Activated naive CD4-positive, alpha-beta T cell treated with Interleukin-2 at 50 U/mL for 16 hours (primary cell): ENCODE measurements at regions not wholly inside any gene's neighbourhood (a gene's known extent, or its start where the extent isn't known, plus 50 kb on each side); places are given as distances from the start of the nearest gene placed in this dataset.

Experiments used
- DNase-seq: peaks from one replicate; pipeline ENCODE4 v3.0.0-alpha.2; 2020

DNA sequence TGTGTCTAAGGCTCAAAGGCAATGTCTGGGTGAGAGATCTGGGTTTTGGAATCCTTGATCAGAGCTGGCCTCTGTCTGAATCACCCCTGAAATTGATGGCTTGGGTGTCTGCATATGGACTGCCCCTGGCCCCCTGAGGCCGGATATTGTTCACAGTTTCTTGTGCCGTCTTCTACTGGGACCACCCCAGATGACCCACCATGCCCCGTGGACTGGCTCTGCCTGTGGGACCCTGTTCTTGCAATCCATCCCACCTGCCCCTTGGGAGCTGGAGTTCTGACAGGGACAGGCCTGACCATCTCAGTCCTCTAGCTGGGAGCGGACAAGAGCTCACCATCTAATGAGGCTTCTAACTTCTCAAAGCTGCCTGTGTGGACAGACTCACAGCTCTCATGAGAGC is 119.9 kb downstream of the FAM43A start:
- DNase-seq = no peak

DNA sequence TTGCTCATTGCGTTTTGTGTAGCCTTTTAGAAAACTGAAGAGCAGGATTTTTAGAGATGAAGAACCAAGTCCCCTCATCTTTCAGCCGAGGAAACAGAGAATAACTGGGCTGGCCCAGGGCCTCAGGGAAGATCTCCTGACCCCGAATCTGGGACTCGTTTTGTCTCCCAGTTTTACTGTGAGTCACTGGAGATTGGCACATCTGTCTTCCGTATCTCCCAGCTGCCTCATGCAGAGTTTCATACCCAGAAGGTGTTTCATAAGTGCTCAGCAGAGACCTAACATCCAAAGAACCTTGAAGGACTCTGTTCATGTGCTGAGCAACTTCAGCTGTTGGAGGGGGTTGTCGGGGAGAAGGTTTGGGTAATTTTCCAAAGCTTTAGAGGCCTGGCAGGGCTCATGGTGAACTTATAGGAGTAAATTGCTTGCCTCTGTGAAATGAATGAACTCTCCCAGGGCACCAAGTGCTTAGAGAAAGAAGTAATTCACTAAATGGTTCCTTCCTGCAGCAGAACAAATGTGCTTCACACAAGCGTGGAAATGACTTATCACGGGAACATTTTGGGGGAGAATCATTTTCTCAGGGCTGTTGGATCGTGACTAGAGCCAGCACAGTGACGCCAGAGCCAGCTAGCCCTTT is 121.4 kb downstream of the FAM43A start:
- no peak for DNase-seq

DNA sequence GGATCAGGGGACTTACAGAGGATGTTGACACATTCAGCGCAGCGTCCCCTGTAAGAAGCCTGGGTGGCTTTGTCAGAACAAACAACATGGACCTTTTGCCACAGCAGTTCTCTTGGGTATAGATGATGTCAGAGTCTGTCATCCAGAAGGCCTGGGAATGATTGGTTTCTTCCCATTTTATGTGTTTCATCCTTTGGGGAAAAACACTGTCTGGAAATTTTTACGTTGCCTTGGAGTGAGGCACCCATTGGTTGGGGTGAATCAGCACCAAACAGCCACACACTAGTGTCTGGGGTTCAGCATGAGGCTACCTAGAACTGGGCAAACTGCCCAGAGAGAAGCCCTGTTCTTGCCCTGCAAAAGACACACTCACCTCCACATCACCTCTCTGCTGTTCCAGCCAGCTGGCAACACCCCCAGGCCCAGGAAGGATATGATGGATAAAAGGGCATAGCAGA is 123.0 kb downstream of the FAM43A start:
- DNase-seq = no peak

DNA sequence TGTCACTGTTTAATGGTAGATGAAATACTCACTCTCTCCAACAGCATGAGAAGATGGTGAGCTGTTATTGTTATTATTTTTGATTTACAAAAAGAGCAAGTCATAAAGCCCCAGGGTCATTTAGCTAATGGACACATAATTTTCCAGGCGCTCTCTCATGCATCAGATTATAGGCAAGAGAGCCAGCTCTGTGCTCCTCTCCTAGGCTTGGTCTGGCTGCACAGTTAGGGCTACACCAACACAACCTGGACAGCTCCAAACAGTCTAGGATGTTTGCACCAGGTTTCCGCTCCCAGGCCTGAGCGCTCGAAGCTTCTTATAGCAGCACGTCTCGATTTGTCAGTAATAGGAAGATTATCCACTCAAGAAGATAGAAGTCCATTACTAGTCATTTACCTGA is 123.7 kb downstream of the FAM43A start:
- DNase-seq = no peak

DNA sequence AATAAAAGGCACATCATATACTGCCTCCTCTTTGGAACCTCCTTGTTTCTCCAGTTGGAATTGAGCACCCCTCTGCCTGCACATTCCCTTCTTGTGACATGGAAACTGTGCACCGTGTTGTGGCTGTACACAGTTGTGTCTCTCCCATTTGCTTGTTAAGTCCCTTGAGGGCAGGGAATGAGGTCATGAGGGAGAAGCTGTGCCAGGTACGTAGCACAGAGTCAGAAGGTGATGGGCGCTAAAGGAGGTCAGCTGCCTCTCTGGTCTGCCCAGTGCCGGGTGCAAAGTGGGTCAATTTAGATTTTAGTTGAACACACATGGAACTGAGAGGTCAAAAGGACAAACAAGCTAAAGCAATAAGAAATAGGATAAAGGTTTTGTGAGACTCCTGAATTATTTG is 124.4 kb downstream of the FAM43A start:
- no peak for DNase-seq

DNA sequence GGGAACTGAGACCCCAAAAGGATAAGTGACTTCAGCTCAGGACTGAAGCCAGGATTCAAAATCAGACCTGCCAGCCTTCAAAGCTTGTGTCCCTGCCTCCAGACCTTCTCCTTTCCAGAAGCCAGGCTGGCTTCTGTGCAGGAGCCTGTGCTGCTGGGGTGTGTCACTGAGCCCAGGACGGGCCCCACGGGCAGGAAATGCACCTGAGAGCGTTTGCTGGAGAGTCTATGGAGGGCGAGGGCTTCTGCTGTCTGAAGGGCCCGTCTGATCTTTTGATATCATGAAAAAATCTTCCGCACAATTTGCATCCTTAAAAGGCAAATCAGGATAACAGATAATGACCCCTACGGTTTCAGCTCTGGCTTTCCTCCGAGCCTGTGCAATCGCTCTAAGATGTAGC is 125.4 kb downstream of the FAM43A start:
- no peak for DNase-seq

DNA sequence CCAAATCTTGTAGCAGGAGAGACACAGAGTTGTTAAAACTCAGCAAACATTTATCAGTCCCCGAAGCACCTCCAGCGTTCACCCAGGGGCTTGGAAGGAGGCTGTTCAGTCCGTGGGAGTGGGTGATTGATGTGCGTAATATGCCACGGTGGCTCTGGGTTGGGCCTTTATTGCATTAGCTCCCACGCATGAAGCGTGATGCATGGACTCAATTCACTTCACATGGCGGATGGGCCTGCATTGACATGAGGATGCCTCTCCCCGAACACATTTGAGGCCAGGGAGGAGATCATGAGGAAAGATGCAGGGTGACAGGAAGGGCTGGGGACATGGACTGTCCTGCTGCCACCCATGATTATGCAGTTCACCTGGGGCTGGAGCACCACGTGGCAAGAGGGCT is 126.5 kb downstream of the FAM43A start:
- DNase-seq = no peak

DNA sequence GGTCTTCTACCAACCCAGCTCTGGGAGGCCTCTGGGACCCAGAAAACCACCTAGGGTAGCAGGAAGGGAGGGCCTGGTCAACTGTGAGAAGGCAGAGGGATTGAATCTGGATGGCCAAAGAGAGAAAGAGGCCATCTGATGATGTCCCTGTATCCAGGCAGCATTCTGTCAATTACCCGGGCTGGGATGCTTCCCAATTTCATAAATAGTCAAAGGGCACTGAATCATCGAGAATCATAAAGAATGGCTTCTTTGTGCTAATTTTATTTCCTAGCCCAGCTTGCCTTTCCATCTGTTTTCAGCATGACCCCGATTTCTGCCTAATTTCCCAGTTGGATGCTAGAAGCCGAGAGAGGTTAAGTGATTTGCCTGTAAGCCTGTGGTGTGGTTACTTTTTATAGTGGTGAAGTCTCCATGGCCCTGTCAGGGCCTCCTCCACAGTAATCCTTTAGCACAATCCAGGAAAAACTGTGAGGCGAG is 129.2 kb downstream of the FAM43A start:
- no peak for DNase-seq

DNA sequence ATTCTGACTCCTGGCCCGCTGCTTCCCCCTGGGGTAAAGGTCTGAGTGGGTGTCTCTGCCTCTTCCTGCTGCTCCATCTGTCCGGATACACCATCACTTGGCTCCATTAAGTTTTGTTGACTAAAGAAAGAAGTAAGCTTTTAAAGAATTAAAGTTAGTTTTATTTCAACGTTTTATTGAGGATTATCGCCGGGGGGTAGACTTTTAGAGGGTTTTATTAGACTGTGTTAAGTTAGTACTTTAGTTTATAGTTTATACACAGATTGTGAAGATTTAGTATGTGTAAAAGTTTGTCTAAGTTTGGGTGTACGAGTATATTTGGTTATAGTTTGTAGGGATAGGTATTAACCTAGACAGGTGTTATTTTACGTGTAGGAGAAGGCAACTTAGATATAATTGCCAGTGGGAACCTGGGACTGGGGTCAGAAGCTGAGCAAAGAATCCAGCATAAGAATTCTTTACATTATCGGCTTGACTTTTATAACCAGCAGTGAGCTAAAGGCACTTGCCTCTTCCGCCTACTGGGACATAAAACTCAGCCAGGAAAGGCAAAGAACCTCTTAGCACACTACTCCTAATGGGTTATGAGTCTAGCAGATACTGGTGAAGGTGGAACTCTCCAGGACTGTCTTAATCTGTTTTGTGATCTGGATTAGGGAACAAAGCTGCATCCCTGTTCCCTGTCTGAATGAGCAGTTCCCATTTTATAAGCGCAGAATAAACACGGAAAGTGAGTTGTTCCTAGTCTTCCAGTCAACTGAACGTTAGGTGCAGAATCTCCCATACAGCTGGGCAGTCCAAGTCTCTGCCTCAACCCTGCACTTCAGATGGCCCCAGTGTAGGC is 131.3 kb downstream of the FAM43A start:
- no peak for DNase-seq

DNA sequence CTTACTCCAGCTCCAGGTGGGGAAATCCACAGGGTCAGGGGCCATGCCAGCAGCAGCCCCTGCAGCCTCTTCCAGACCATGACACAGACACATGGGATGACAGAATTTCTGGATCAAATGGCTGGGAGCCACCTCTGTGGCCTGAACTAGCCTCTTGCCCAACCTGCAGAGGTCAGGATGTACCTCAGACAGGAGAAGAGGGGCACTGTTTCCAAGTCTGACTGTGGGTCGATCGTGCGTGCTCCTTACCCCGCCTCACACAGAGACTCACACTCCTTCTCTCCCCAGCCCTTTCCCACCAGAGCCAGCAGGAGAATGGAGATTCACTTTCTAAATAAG is 131.9 kb downstream of the FAM43A start:
- no peak for DNase-seq

DNA sequence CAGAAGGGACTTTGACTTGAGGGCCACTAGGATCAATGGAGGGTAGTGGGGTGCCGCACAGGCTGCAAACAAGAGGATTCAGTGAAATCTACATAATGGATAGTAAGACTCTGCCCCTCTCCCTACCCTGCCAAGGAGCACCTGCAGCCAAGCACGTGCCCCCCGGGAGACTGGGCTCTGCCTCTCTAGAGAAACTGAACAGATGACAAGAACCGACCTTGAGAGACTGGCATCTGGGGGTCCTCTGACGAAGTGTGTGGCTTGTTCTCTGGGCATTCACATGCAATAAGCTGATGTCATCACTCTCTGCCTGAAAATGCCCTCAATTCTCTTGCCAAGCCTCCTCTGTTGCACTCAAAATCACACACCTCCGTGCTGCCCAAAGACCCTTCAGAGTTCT is 132.3 kb downstream of the FAM43A start:
- DNase-seq = no peak

DNA sequence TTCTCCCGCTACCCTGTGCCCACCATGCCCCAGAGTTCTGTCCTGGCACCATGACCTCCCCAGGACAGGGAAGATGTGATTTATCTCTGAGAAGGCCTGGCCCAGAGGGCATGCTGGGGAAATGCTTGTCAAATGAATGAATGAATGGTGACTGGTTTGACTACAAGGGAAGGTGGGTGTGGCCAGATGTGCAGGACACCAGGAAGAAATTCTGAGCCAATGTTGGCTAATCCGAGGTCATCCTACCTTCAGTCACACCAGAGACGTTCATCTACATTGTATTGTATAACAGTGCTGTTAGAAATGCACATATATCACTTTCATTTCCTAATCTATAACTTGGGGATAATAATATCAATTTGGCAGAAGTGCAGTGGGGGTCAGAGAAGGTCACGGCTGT is 138.4 kb downstream of the FAM43A start:
- DNase-seq = no peak

DNA sequence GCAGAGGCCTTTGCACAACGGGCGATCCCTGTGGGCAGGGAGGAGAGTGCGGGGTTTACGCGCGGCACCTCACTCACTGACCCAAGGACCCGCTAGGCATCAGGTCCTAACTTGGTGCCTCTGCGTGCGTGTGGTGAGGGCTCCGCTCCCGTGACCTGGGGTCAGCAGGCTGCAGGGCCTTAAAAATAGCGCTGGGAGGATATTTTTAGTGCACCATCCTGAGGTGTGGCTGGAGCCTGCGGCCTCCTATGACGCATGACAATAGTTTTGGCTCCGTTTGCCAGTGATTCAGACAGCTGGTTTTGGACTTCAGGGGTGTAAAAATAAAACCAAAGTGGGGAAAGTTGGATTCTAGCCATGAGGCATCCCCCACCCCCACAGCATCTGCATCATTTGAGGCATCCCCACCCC is 139.0 kb downstream of the FAM43A start:
- DNase-seq = no peak

DNA sequence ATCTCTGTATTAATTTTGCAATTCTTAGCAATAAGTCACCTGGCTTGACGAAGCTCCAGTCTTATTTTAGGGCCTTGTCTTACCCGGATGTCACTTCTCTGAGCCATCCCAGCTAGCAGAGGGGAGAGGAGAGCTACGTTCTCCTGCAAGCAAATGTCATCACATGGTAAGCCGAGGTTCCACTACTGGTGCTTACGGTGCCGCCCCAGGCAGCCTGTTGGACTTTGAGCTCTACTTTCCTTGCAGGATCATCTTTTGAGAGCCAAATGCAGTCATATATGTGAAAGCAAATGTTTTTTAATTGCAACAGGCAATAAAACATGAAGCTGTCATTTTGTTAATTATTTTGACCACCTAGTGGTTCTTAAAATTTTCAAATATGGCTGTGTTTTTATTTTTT is 140.9 kb downstream of the FAM43A start:
- DNase-seq = no peak

DNA sequence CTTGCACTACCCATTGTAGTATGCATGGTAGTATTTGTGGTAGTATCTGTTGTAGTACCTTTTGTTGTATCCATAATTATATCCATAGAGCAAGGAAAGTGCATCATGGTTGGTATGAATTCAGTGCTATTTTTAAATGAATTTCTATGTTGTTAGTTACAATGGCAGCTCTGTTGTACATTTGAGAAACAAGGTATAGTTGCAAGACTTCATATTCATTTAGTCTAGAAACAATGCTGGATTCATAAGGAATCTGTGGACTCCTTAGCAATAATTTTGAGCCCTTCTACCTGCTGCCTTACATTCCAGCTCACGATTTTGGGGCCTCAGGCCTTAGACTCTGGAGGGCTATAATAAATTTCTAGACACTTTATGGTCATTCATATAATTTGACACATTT is 141.8 kb downstream of the FAM43A start:
- no peak for DNase-seq

DNA sequence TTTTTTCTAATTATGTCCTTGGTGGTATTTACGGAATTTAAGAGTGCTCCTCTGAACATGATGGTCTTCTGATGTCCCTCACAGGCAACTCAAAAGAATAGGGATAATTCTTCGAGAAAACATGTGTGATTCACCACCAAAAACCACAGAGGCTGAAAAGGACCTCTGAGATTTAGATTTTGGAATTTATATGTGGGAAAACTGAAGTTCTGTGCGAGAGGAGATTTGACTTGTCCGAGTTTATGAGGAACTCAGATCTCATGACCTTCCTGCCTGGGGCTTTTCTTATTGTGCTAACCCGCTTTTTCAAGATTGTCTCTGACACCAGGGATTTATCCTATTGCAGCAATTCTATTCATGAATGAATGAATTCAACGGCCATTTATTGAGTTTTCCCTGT is 142.4 kb downstream of the FAM43A start:
- no peak for DNase-seq

DNA sequence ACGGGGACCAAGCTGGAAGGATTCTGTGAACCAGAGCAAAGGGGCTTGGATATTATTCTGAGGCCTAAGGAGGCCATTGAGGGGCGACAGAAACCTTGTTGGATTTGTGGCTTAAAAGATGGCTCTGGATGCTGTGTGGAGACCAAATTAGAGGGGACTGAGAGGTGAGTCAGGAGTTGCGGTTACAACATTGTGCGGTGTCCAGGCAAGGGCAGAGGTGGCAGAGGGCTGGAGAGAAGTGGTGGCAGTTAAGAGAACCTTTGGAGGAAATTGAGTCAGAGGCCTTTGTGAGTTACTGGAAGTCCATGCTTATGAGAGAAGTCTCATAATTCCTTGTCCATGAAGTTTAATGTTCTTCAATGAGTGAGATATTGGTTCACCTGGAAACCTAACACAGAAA is 143.2 kb downstream of the FAM43A start:
- no peak for DNase-seq

DNA sequence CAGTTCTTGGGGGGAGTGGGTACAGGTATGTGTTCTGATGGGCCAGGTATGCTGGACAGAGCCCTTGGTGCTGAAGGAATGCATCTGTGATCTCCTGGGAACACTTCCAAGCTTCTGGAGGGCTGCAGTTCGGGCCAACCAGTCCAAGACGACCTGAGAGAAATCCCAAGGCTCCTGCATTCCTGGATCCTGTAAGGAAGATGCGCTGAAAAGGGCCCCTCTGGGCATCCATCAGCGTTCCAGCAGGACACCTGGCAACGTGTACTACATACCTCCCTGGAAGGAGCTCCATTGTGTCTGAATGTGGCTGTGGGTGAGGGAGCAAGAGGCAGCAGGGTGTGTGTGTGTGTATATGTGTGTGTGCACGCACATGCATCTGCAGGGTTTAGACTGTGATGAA is 144.7 kb downstream of the FAM43A start:
- DNase-seq = no peak

DNA sequence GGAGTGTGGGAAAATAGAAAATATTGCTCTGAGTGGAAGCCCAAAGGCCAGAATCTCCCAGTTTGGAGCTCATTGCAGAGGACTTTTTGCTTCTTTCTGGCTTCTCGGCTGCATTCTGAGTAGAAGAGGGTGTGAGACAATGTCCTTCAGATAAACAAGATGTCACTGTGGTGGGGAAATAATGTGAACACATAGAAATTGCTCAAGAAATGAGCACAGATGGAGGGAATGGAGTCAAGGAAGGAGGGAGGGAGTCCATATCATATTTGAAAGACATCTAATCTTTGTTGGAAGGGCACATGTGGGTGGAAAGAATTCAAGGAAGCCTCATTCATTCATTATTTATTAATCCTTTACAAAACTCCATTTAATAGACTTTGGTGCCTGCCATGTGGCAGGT is 145.3 kb downstream of the FAM43A start:
- DNase-seq = no peak

DNA sequence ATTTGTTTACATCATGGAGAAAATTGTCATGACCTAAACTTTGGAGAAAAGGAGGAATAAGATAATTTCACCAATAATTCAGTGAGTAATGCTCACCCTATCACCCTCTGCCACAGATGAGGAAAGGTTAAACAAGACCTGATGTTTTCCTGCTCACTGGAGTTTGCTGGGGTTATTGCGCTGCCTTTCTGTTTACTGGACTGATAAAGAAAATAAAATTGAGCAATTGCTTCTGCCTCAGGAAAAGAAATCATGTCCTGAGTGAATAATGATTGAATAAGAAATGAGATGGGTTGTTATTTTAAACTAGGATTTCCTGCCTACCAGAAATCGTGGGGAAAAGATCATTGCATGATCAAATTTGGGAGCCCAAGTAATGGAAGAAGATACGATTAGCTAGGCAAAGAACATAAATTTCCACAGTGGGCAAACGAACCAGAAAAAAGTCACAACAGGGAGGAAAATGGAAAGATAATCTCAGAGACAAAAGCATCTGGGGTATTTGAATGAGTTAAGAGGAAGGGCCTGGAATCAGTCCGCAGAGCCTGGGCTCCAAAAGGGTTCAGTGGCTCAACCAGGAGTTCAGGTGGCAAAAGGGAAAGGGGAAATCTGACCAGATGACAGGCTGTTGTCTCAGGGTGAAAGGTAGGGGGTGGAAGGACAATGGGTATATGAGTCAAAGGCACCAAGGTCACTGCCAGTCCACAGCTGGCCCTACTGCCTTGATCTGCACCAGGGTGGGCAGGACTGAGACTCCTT is 146.8 kb downstream of the FAM43A start:
- no peak for DNase-seq

DNA sequence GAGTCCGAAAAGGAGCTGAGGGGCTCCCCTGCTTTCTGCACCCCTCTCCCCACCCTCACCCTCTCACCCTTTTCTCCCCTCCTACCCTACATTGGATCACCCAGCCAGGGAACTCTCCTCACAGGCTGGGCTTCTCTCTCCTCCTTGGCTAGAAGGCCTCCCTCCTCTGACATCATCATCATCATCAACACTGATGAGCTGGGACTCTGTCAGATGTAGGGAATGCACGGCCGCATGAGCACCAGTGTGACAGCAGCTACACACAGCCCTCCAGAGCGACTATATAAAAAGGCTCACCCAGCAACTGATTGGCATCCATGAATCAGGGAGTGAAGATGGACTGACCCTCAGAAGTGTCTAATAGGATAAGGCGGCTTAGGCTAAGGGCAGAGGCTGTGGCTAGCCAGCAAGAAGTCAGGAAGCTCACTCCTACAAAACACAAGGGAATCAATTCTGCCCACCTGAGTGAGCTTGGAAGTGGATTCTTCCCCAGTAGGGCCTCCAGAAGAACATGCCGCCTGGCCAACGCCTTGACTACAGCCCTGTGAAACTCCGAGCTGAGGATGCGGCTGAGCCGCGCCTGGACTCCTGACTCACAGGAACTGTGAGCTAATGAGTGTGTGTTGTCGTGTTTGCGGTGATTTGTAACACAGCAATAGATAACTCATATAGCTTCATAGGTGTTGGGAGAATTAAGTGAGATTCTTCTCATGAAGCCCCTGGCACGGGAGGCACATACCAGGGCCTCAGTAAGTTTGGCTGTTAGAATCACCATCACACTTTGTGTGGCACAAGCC is 147.6 kb downstream of the FAM43A start:
- DNase-seq = no peak

DNA sequence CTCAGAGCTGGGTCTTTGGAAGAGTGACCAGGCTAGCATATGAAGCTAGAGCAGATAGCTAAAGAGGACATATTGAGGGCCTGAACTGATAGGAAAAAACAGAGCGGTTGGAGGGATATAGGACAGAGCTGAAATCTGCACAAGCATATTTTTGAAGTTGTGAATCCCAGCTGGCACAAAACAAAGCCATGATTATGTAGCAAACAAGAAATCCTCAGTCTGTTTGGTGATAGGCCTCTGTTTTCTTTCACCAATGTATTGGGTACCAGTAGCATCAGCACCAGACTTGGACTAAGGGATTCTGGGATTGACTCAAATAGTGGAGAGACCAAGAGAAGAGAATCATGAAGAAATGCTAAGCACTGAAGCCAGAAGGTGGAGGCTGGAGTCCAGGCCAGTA is 151.0 kb downstream of the FAM43A start:
- DNase-seq = no peak
